Activated CD8-positive, alpha-beta T cell treated with anti-CD3 and anti-CD28 coated beads for 36 hours (primary cell): ENCODE measurements at regions not wholly inside any gene's neighbourhood (a gene's known extent, or its start where the extent isn't known, plus 50 kb on each side); places are given as distances from the start of the nearest gene placed in this dataset.
"Not testable (repeated sequence)": the region's sequence is repeated elsewhere in the genome, so short reads cannot be mapped to it uniquely, and the experiment has no call there.

Experiments
- ATAC-seq: fragments of 200-7000 bp; cut with Tn5 transposase; one replicate; pipeline ENCODE4 v1.10.0; 2021; ENCODE audit warnings: mild to moderate bottlenecking, moderate library complexity
- CTCF ChIA-PET: fragments of 350-600 bp; sonication (Branson Sonifier 250); formaldehyde crosslinking; loops from one replicate; lab custom pipeline; 2021; ENCODE audit warnings: antibody characterized with exemption; lab: Charles Lee
- POLR2A ChIA-PET: fragments of 350-600 bp; sonication (Branson Sonifier 250); formaldehyde crosslinking; loops from one replicate; lab custom pipeline; 2021; ENCODE audit warnings: antibody characterized with exemption; lab: Charles Lee
- DNase-seq: peaks from one replicate; pipeline ENCODE4 v3.0.0-alpha.2; 2020
- H3K27ac Mint-ChIP-seq: one replicate; pipeline ENCODE4 v1.8.0; 2021; ENCODE audit warnings: mild to moderate bottlenecking, mixed read lengths
- H3K27me3 Mint-ChIP-seq: one replicate; pipeline ENCODE4 v1.8.0; 2021; ENCODE audit warnings: mixed read lengths
- H3K36me3 Mint-ChIP-seq: one replicate; pipeline ENCODE4 v1.8.0; 2021; ENCODE audit warnings: low read depth, mixed read lengths
- H3K4me1 Mint-ChIP-seq: one replicate; pipeline ENCODE4 v1.8.0; 2021; ENCODE audit warnings: low read depth, mixed read lengths
- H3K4me3 Mint-ChIP-seq: one replicate; pipeline ENCODE4 v1.8.0; 2021; ENCODE audit warnings: mild to moderate bottlenecking, moderate library complexity, mixed read lengths
- H3K9me3 Mint-ChIP-seq: one replicate; pipeline ENCODE4 v1.8.0; 2021; ENCODE audit warnings: mixed read lengths
- CTCF ChIP-seq: fragments of 200-600 bp; IDR thresholded peaks from one replicate; pipeline ENCODE4 v1.8.0; 2022; ENCODE audit warnings: antibody characterized with exemption, mild to moderate bottlenecking
- intact Hi-C: fragments of 100-400 bp; cut with micrococcal nuclease; formaldehyde crosslinking; loops from one replicate; pipeline ENCODE4 v1.10.0; 2022

DNA sequence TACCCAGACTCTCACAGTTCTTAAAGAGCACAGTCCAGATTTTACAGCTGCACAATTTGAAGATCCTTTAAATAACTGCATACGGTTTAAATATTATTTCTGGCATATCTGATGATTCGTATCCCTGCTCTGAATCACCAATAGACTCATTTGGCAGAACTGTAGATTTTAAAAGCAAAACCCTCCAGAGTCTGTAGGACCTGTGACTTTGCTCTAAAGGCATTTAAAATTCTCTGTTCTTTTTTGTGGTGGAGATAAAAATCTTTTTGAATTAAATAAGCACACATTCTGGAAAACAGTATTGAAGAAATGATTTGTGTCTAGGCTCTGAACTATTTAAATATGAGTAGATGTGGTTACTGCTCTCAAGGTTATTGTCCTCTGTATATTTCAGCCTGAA is 246.2 kb upstream of the PITX2 start:
- no peak for TF ChIP-seq CTCF
- intact Hi-C loops: no loop called here
- ChIA-PET CTCF (no interaction called here), POLR2A (no interaction called here)
- DNase-seq (no peak), ATAC-seq (no peak)
- Mint-ChIP-seq H3K27ac (no peak overlapping the region), H3K4me1 (no peaks in the 10 kb centered on the region), H3K36me3 (no peaks in the 10 kb centered on the region), H3K9me3 (peaks cover 3% of the 10 kb centered on the region), H3K4me3 (no peak overlapping the region), H3K27me3 (no peaks in the 10 kb centered on the region)

GRCh38 chr4:110869862-110870572 is 247.1 kb upstream of the PITX2 start:
- Mint-ChIP-seq H3K4me3 (no peak overlapping the region), H3K4me1 (no peaks in the 10 kb centered on the region), H3K36me3 (no peaks in the 10 kb centered on the region), H3K27me3 (no peaks in the 10 kb centered on the region), H3K27ac (no peak overlapping the region), H3K9me3 (peaks cover 3% of the 10 kb centered on the region)
- DNase-seq: no peak
- intact Hi-C loops: no loop called here
- ATAC-seq: no peak
- ChIA-PET CTCF (no interaction called here), POLR2A (no interaction called here)
- no peak for TF ChIP-seq CTCF

GRCh38 chr4:110876214-110876613 is 253.3 kb upstream of the PITX2 start:
- H3K27me3 Mint-ChIP-seq, ATAC-seq, H3K9me3 Mint-ChIP-seq, DNase-seq, POLR2A ChIA-PET, H3K4me1 Mint-ChIP-seq, H3K27ac Mint-ChIP-seq, H3K36me3 Mint-ChIP-seq, intact Hi-C loops, H3K4me3 Mint-ChIP-seq, CTCF ChIA-PET: not testable (repeated sequence)

GRCh38 chr4:110876866-110877265 is 254.0 kb upstream of the PITX2 start:
- Mint-ChIP-seq H3K9me3 (no peaks in the 10 kb centered on the region), H3K36me3 (no peaks in the 10 kb centered on the region), H3K27me3 (no peaks in the 10 kb centered on the region), H3K4me1 (no peaks in the 10 kb centered on the region), H3K27ac (no peak overlapping the region), H3K4me3 (no peak overlapping the region)
- DNase-seq (no peak), ATAC-seq (no peak)
- intact Hi-C loops: no loop called here
- CTCF ChIA-PET: no interaction called here
- TF ChIP-seq CTCF: no peak
- POLR2A ChIA-PET: no interaction called here

DNA sequence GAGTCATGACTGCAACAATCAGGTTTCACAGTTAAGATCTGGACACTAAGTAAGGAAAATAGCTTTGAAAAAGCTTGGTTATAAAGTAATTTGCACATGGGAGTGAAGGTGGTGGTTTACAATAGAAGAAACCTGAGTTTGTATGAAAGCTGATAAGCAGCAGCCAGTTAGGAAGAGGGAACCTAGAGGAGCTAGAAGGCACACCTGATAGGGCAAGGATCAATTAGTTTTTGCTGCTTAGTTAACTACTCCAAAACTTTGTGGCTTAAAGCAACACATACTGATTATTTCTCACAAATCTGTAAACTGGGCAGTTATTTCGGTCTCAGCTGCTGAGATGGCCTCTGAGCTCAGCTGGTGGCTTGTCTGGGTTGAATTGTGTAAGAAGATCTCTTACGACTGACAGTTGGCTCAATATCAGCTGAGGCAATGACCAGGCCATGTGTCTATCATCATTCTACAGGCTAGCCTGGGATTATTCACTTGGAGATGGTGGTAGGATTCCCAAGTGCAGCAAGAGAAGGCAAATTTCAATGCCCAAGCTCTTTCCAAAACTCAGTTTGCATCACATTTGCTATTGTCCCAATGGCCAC is 255.0 kb upstream of the PITX2 start:
- Mint-ChIP-seq H3K9me3 (no peaks in the 10 kb centered on the region), H3K27ac (no peak overlapping the region), H3K27me3 (no peaks in the 10 kb centered on the region), H3K4me1 (no peaks in the 10 kb centered on the region), H3K4me3 (no peak overlapping the region), H3K36me3 (no peaks in the 10 kb centered on the region)
- ATAC-seq: no peak
- DNase-seq: no peak
- TF ChIP-seq CTCF: no peak
- intact Hi-C loops: no loop called here
- POLR2A ChIA-PET: no interaction called here
- CTCF ChIA-PET: no interaction called here
